PC-9 (cell line): ENCODE measurements at regions not wholly inside any gene's neighbourhood (a gene's known extent, or its start where the extent isn't known, plus 50 kb on each side); places are given as distances from the start of the nearest gene placed in this dataset.

Experiments
- BruUV-seq: library from RNA; stranded (reverse); fragments of 400-500 nt; replicated peaks from 2 replicates; lab custom pipeline; 2021; lab: Mats Ljungman, UMichigan
- CTCF ChIA-PET: fragments of 300-600 bp; sonication (Branson Sonifier 250); formaldehyde crosslinking; loops from one replicate; lab custom pipeline; 2022; ENCODE audit warnings: antibody characterized with exemption; lab: Charles Lee
- POLR2A ChIA-PET: fragments of 300-600 bp; sonication (Branson Sonifier 250); formaldehyde crosslinking; loops from one replicate; lab custom pipeline; 2022; ENCODE audit warnings: antibody characterized with exemption; ENCODE audit not compliant: unreplicated experiment; lab: Charles Lee
- DNase-seq, 2 experiments: peaks; one replicate each; pipeline versions ENCODE4 v3.0.0 to v3.0.0-alpha.2; 2015 to 2022; ENCODE audit warnings: mixed read lengths in 1 of 2
- H2AFZ ChIP-seq: fragments of 200-600 bp; sonication (generic); 2 replicates; pipeline ENCODE4 v1.8.1; 2017; ENCODE audit warnings: antibody characterized with exemption
- H3F3A ChIP-seq: fragments of 200-600 bp; sonication (generic); 2 replicates; pipeline ENCODE4 v1.8.1; 2017; ENCODE audit warnings: antibody characterized with exemption, mild to moderate bottlenecking, low read depth; ENCODE audit not compliant: insufficient read depth
- H3K27ac ChIP-seq: fragments of 200-600 bp; sonication (generic); 2 replicates; pipeline ENCODE4 v1.6.1; 2016; ENCODE audit warnings: mixed run types
- H3K27me3 ChIP-seq: fragments of 200-600 bp; sonication (generic); 2 replicates; pipeline ENCODE4 v1.6.1; 2016; ENCODE audit warnings: low read depth, mixed run types; ENCODE audit not compliant: insufficient read depth
- H3K36me3 ChIP-seq: fragments of 200-600 bp; sonication (generic); 2 replicates; pipeline ENCODE4 v1.6.1; 2016; ENCODE audit warnings: low read depth, mixed run types
- H3K4me1 ChIP-seq: fragments of 200-600 bp; sonication (generic); replicated peaks from 2 replicates; pipeline ENCODE4 v1.6.1; 2016; ENCODE audit warnings: mixed run types; ENCODE audit not compliant: insufficient read depth
- H3K4me2 ChIP-seq: fragments of 200-600 bp; sonication (generic); 2 replicates; pipeline ENCODE4 v1.6.1; 2017; ENCODE audit warnings: mixed run types
- H3K4me3 ChIP-seq: fragments of 200-600 bp; sonication (generic); 2 replicates; pipeline ENCODE4 v1.6.1; 2016; ENCODE audit warnings: mixed run types
- H3K79me2 ChIP-seq: fragments of 200-600 bp; sonication (generic); 2 replicates; pipeline ENCODE4 v1.6.1; 2017; ENCODE audit warnings: low read depth, mixed run types
- H3K9me2 ChIP-seq: fragments of 200-600 bp; sonication (generic); 2 replicates; pipeline ENCODE4 v1.8.1; 2017; ENCODE audit warnings: mild to moderate bottlenecking; ENCODE audit not compliant: insufficient read depth
- H3K9me3 ChIP-seq: fragments of 200-600 bp; sonication (generic); 2 replicates; pipeline ENCODE4 v1.8.1; 2016; ENCODE audit warnings: low read depth; ENCODE audit not compliant: insufficient read depth
- H4K20me1 ChIP-seq: fragments of 200-600 bp; sonication (generic); 2 replicates; pipeline ENCODE4 v1.8.1; 2017; ENCODE audit not compliant: insufficient read depth
- EZH2 ChIP-seq: fragments of 200-600 bp; sonication (generic); IDR thresholded peaks from 2 replicates; pipeline ENCODE4 v1.8.0; 2017; ENCODE audit warnings: antibody characterized with exemption, low read depth
- intact Hi-C: fragments of 100-400 bp; cut with micrococcal nuclease; formaldehyde crosslinking; loops from one replicate; pipeline ENCODE4 v1.10.0; 2022; ENCODE audit not compliant: unreplicated experiment
- TF ChIP-seq, protein P1 (sequence below): fragments of 200-600 bp; sonication (generic); conservative IDR thresholded peaks from 2 replicates; pipeline ENCODE4 v1.6.1; 2017; ENCODE audit warnings: mixed run types, antibody characterized with exemption, mild to moderate bottlenecking, moderate library complexity

DNA sequence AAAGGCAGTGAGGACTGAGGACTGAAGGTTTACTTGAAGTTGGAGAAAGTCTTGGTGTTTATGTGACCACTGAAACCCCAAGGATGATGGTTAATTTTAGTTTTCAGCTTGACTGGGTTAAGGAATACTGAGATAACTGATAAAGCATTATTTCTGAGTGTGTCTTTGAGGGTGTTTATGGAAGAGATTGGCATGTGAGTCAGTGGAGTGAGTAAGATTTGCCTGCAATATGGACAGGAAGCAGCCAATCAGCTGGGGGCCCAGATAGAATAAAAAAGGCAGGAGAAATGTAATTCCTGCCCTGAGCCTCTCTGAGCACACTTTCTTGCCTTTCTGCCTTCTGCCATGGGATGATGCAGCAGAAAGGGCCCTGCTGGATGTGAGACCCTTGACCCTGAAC lies 92.4 kb downstream of the KBTBD8 start:
- Histone ChIP-seq H3K9me2 (no peaks in the 10 kb centered on the region), H3K9me3 (no peaks in the 10 kb centered on the region), H3K4me1 (no peaks in the 10 kb centered on the region), H3K27ac (no peak overlapping the region), H3K79me2 (no peaks in the 10 kb centered on the region), H3K4me2 (no peak overlapping the region), H3K36me3 (no peaks in the 10 kb centered on the region), H4K20me1 (no peaks in the 10 kb centered on the region), H2AFZ (no peak overlapping the region), H3F3A (no peaks in the 10 kb centered on the region), H3K27me3 (no peaks in the 10 kb centered on the region), H3K4me3 (no peak overlapping the region)
- no peak for DNase-seq
- POLR2A ChIA-PET, result no interaction called here
- TF ChIP-seq, protein P1, sequence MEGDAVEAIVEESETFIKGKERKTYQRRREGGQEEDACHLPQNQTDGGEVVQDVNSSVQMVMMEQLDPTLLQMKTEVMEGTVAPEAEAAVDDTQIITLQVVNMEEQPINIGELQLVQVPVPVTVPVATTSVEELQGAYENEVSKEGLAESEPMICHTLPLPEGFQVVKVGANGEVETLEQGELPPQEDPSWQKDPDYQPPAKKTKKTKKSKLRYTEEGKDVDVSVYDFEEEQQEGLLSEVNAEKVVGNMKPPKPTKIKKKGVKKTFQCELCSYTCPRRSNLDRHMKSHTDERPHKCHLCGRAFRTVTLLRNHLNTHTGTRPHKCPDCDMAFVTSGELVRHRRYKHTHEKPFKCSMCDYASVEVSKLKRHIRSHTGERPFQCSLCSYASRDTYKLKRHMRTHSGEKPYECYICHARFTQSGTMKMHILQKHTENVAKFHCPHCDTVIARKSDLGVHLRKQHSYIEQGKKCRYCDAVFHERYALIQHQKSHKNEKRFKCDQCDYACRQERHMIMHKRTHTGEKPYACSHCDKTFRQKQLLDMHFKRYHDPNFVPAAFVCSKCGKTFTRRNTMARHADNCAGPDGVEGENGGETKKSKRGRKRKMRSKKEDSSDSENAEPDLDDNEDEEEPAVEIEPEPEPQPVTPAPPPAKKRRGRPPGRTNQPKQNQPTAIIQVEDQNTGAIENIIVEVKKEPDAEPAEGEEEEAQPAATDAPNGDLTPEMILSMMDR, result no peak
- no peak for TF ChIP-seq EZH2
- no TSS peak for BruUV-seq
- intact Hi-C loops, result no loop called here
- CTCF ChIA-PET, result no interaction called here

DNA sequence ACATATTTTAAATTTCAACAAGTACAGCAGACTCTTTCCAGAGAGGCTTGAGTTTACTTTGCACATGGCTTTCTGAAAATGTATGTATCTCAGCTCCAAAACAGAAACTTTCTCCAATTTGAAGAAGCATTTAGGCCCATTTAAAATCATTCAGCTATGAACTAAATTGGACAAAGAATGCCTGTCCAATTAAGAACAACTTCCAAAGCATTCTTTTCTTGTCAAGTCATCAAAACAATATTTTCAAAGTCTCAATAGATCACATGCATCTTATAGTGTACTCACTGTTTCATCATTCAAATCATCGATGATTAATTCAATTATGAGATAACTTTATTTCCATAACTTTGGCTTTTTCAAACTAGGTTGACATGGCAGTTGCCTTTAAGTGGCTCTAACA lies 95.2 kb downstream of the KBTBD8 start:
- POLR2A ChIA-PET, result no interaction called here

GRCh38 chr3:67094167-67094566 lies 96.1 kb downstream of the KBTBD8 start:
- Histone ChIP-seq H4K20me1 (no peaks in the 10 kb centered on the region), H2AFZ (no peak overlapping the region), H3F3A (no peaks in the 10 kb centered on the region), H3K4me1 (no peaks in the 10 kb centered on the region), H3K4me2 (no peak overlapping the region), H3K36me3 (no peaks in the 10 kb centered on the region), H3K27me3 (peaks cover 6% of the 10 kb centered on the region; the same call in 1 of the 2 replicates), H3K9me3 (no peaks in the 10 kb centered on the region), H3K9me2 (no peaks in the 10 kb centered on the region), H3K4me3 (no peak overlapping the region), H3K79me2 (no peaks in the 10 kb centered on the region), H3K27ac (no peak overlapping the region)
- intact Hi-C loops, result no loop called here
- TF ChIP-seq, protein P1, result no peak
- no peak for TF ChIP-seq EZH2
- POLR2A ChIA-PET, result no interaction called here
- DNase-seq, result no peak
- CTCF ChIA-PET, result no interaction called here
- no TSS peak for BruUV-seq

More for the DNA sequence above, 95.2 kb downstream of the KBTBD8 start:
- Histone ChIP-seq H3K27ac (no peak overlapping the region), H3K4me2 (no peak overlapping the region), H3K4me1 (no peaks in the 10 kb centered on the region), H3K79me2 (no peaks in the 10 kb centered on the region), H3K9me2 (no peaks in the 10 kb centered on the region), H2AFZ (no peak overlapping the region), H4K20me1 (no peaks in the 10 kb centered on the region), H3F3A (no peaks in the 10 kb centered on the region), H3K4me3 (no peak overlapping the region), H3K9me3 (no peaks in the 10 kb centered on the region), H3K27me3 (peaks cover 6% of the 10 kb centered on the region; the same call in 1 of the 2 replicates), H3K36me3 (no peaks in the 10 kb centered on the region)
- CTCF ChIA-PET, result no interaction called here
- BruUV-seq, result no TSS peak
- intact Hi-C loops, result no loop called here
- TF ChIP-seq, protein P1, result no peak
- no peak for DNase-seq
